ENCODE measurements at regions not wholly inside any gene's neighbourhood (a gene's known extent, or its start where the extent isn't known, plus 50 kb on each side); places are given as distances from the start of the nearest gene placed in this dataset.

- TF ChIP-seq CTCF (IDR thresholded peaks at IDR 0.05 in 8 of 11, conservative IDR thresholded peaks at IDR 0.05 in 3 of 11) (no peak), POLR2A (IDR thresholded peaks at IDR 0.05) (no peak), POLR2AphosphoS5 (IDR thresholded peaks at IDR 0.05) (no peak)
These were observed 164.4 kb upstream of the ADRA1D start for GRCh38 chr20:4413314-4414049.
